BJ (cell line): ENCODE measurements at regions not wholly inside any gene's neighbourhood (a gene's known extent, or its start where the extent isn't known, plus 50 kb on each side); places are given as distances from the start of the nearest gene placed in this dataset.

ENCODE experiments used
- CTCF ChIA-PET: fragments of 350-600 bp; formaldehyde crosslinking; extraction: SDS; loops from one replicate; lab custom pipeline; 2021; ENCODE audit warnings: antibody characterized with exemption, inconsistent platforms; lab: Yijun Ruan, JAX
- POLR2A ChIA-PET: fragments of 300-600 bp; sonication (Branson Sonifier 250); formaldehyde crosslinking; extraction: SDS; loops from one replicate; lab custom pipeline; 2021; ENCODE audit warnings: antibody characterized with exemption; lab: Charles Lee
- DNase-seq: peaks from one replicate; pipeline ENCODE4 v3.0.0-alpha.2; 2011; ENCODE audit warnings: low read depth
- H3K27me3 ChIP-seq: 2 replicates; pipeline ENCODE4 v1.6.0; 2011; ENCODE audit warnings: low read length; ENCODE audit not compliant: control insufficient read depth, insufficient read depth
- H3K36me3 ChIP-seq: 2 replicates; pipeline ENCODE4 v1.5.1; 2011; ENCODE audit warnings: low read length; ENCODE audit not compliant: control insufficient read depth, insufficient read depth
- H3K4me3 ChIP-seq: 2 replicates; pipeline ENCODE4 v1.5.1; 2011; ENCODE audit warnings: low read depth, mild to moderate bottlenecking, control low read depth, low read length
- TF ChIP-seq, protein P1 (sequence below): IDR thresholded peaks from 2 replicates; pipeline ENCODE4 v1.5.1; 2011; ENCODE audit warnings: low read depth, mild to moderate bottlenecking, control low read depth, inconsistent platforms, low read length, moderate library complexity; ENCODE audit not compliant: insufficient read depth

DNA sequence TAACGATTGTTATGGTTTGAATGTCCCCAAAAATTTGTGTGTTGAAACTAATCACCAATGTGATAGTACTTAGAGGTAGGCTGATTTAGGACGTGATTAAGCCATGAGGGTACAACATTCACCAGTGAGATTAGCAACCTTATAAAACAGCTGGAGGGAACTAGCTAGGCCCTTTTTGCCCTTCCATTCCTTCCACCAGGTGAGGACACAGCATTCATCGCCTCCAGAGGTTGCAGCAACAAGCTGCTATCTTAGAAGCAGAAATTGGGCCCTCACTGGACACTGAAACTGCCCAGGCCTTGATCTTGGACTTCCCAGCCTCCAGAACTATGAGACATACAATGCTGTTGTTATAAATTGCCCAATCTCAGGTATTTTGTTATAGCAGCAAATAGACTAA is 340.7 kb upstream of the JARID2 start:
- no peak for DNase-seq
- no peaks in the 10 kb centered on the region for H3K36me3 ChIP-seq
- ChIA-PET CTCF (no interaction called here), POLR2A (no interaction called here)
- H3K4me3 ChIP-seq, result no peak overlapping the region
- H3K27me3 ChIP-seq, result no peaks in the 10 kb centered on the region
- TF ChIP-seq, protein P1, sequence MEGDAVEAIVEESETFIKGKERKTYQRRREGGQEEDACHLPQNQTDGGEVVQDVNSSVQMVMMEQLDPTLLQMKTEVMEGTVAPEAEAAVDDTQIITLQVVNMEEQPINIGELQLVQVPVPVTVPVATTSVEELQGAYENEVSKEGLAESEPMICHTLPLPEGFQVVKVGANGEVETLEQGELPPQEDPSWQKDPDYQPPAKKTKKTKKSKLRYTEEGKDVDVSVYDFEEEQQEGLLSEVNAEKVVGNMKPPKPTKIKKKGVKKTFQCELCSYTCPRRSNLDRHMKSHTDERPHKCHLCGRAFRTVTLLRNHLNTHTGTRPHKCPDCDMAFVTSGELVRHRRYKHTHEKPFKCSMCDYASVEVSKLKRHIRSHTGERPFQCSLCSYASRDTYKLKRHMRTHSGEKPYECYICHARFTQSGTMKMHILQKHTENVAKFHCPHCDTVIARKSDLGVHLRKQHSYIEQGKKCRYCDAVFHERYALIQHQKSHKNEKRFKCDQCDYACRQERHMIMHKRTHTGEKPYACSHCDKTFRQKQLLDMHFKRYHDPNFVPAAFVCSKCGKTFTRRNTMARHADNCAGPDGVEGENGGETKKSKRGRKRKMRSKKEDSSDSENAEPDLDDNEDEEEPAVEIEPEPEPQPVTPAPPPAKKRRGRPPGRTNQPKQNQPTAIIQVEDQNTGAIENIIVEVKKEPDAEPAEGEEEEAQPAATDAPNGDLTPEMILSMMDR, result no peak

DNA sequence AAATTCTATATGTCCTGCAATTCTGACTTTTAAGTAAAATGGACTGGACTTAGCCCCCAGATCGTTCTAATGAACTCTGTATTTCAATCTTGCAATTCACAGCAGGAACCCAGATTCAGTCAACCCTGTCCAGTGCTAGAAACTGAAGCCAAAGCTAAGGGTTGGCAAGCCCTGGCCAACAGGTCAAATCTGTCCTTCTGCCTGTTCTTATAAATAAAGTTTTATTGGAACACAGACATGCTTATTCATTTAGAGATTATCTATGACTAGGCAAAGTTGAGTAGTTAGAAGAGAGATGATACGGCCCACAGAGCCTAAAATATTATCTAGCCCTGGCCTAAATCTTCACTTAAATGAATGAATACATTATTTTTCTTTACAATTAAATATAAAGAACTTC is 339.2 kb upstream of the JARID2 start:
- ChIA-PET CTCF (no interaction called here), POLR2A (interaction anchor here (0.6 kb wide), 2 partner anchors 51 to 55 kb away, joined by 3 to 7 read pairs; no protein-coding TSS in a partner anchor)
- no peak for DNase-seq
- Histone ChIP-seq H3K4me3 (no peak overlapping the region), H3K27me3 (no peaks in the 10 kb centered on the region), H3K36me3 (no peaks in the 10 kb centered on the region)
- TF ChIP-seq, protein P1, result no peak

DNA sequence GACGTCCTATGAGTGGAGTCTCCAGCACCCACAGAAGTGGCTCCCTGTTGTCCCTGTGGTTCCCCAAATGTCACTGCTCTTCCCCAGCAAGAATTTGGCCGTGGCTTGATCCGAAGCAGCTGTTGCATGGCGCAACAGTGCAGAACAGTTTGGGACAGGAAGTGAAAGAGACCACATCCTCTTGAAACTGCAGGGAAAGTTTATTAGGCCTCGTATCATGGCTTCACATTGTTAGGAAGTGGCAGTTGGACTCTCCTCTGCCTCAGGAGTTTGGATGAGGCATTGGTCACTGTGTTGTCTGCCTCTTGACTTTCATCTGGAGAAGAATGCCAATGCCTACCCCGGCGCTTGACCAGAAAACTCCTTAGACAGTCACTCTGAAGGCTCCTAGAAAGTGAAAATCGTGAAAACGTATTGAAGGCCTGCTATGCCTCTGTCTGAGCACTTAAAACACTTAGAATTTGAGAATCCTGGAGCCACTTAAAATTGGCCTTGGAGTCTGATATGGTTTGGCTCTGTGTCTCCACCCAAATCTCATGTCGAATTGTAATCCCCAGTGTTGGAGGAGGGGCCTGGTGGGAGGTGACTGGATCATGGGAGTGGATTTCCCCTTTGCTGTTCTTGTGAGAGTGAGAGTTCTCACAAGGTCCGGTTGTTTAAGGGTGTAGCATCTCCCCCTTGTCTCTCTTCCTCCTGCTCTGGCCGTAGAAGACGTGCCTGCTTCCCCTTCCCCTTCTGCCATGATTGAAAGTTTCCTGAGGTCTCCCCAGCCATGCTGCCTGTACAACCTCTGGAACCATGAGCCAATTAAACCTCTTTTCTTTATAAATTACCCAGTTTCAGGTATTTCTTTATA is 334.9 kb upstream of the JARID2 start:
- DNase-seq, result no peak
- H3K27me3 ChIP-seq, result peaks cover 3% of the 10 kb centered on the region; the same call in 1 of the 2 replicates
- TF ChIP-seq, protein P1, result no peak
- CTCF ChIA-PET, result no interaction called here
- no peak overlapping the region for H3K4me3 ChIP-seq
- POLR2A ChIA-PET, result no interaction called here
- H3K36me3 ChIP-seq, result no peaks in the 10 kb centered on the region

DNA sequence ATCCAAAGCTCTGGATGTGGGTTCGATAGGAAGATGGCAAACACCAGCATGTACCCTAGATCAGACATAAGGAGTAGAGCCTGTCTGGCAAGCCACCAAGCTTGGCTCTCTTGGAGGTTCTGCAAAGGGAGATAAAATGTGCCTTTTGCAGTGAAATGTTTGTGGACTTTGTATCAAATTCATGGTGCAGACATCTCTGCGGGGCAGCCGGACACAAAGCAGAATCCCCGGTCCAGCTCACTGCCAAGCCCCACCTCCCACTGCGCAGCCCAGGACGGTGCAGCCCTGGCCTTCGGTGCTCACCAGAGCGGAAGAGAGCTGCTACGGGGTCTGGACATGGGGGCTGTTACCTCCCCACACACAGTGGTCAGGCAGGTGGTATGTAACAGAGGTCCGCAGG is 333.6 kb upstream of the JARID2 start:
- no peak for DNase-seq
- Histone ChIP-seq H3K36me3 (no peaks in the 10 kb centered on the region), H3K4me3 (no peak overlapping the region), H3K27me3 (peaks cover 3% of the 10 kb centered on the region; the same call in 1 of the 2 replicates)
- ChIA-PET CTCF (interaction anchor here (0.5 kb wide), 1 partner anchor 716 kb away, joined by 3 read pairs; no protein-coding TSS in a partner anchor), POLR2A (no interaction called here)
- TF ChIP-seq, protein P1, result no peak

DNA sequence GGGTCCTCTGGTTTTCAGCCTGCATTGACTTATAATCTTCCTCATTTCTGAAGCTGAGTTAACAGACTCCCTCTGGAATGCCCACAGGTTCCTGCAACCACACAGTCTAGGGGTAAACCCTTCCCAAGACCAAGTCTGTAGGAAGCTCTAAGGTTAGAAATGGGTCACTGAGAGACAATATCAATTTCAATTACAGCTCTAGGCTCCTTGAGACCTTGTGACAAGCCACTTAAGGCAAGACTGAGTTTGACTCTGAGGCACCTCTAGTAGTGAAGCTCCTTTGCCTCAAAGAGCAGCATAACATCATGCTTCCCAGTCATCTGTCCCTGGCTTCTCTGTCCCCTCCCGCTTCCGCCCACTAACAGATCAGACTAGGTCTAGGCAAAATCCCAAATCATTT is 333.2 kb upstream of the JARID2 start:
- Histone ChIP-seq H3K36me3 (no peaks in the 10 kb centered on the region), H3K4me3 (no peak overlapping the region), H3K27me3 (peaks cover 3% of the 10 kb centered on the region; the same call in 1 of the 2 replicates)
- CTCF ChIA-PET, result interaction anchor here (0.5 kb wide), 2 partner anchors 17 to 717 kb away, joined by 3 read pairs; no protein-coding TSS in a partner anchor
- DNase-seq, result no peak
- POLR2A ChIA-PET, result no interaction called here
- TF ChIP-seq, protein P1, result no peak
